Esophagus muscularis mucosa (tissue), 4 donors: ENCODE measurements at regions not wholly inside any gene's neighbourhood (a gene's known extent, or its start where the extent isn't known, plus 50 kb on each side); places are given as distances from the start of the nearest gene placed in this dataset.

Experiments used
- CTCF ChIP-seq, 3 experiments: fragments of 200-600 bp in 2 of 3; fragments of 450-650 bp in 1 of 3; sonication (generic) in 2 of 3; IDR thresholded peaks; one replicate each; pipeline ENCODE4 v1.5.1; 2017 to 2019; ENCODE audit warnings: antibody characterized with exemption in 3 of 3, mild to moderate bottlenecking in 2 of 3, moderate library complexity in 1 of 3
- EP300 ChIP-seq: sonication (generic); formaldehyde crosslinking; IDR thresholded peaks from one replicate; pipeline ENCODE4 v1.6.1; 2017; ENCODE audit warnings: antibody characterized with exemption
- POLR2A ChIP-seq: fragments of 450-650 bp; IDR thresholded peaks from one replicate; pipeline ENCODE4 v1.6.1; 2017; ENCODE audit warnings: antibody characterized with exemption, moderate library complexity, mild to moderate bottlenecking, low read depth

GRCh38 chr2:157155992-157156391, 101.5 kb upstream of the GALNT5 start:
- TF ChIP-seq CTCF (IDR thresholded peaks at IDR 0.05) (no peak), EP300 (no peak), POLR2A (no peak)
